K562 (cell line): ENCODE measurements at regions not wholly inside any gene's neighbourhood (a gene's known extent, or its start where the extent isn't known, plus 50 kb on each side); places are given as distances from the start of the nearest gene placed in this dataset.

ENCODE experiments used
- ATAC-seq: fragments of 200-7000 bp; cut with Tn5 transposase; 3 replicates; pipeline ENCODE4 v1.9.1; 2020; ENCODE audit warnings: moderate library complexity
- BruUV-seq: library from RNA; stranded (reverse); fragments of 400-500 nt; replicated peaks from 2 replicates; lab custom pipeline; 2021; lab: Mats Ljungman, UMichigan
- CTCF ChIA-PET: fragments of 300-600 bp; formaldehyde crosslinking; extraction: SDS; loops from one replicate; lab custom pipeline; 2021; ENCODE audit warnings: low intra/inter-chr PET ratio; lab: Yijun Ruan, JAX
- POLR2A ChIA-PET: fragments of 300-600, 350-650 bp; sonication (Branson Sonifier 250); formaldehyde crosslinking; extraction: SDS; loops from one replicate; lab custom pipeline; 2021; ENCODE audit warnings: antibody characterized with exemption, inconsistent platforms; lab: Yijun Ruan, JAX
- DNase-seq, 4 experiments: peaks; one replicate each; pipeline versions ENCODE4 v3.0.0 to v3.0.0-alpha.2; 2011 to 2018; ENCODE audit warnings: low spot score in 3 of 4, mixed read lengths in 3 of 4; ENCODE audit errors: extremely low read depth in 1 of 4
- FAIRE-seq: peaks from 2 replicates; lab custom pipeline; 2011; peaks lifted over from hg19 to GRCh38; lab: Jason Lieb, UNC
- H2AFZ ChIP-seq: 2 replicates; pipeline ENCODE4 v1.6.0; 2011; ENCODE audit warnings: low read depth, low read length, control low read depth, inconsistent platforms
- H3K27ac ChIP-seq: fragments of 200-600 bp; 3 replicates; pipeline ENCODE4 v1.8.0; 2011; ENCODE audit warnings: low read depth, mild to moderate bottlenecking, control low read depth, inconsistent platforms, low read length, moderate library complexity, mixed read lengths; ENCODE audit errors: extremely low read depth
- H3K27me3 ChIP-seq, 2 experiments: fragments of 300-600 bp in 1 of 2; 2 replicates in 1 of 2; 3 replicates in 1 of 2; pipeline versions ENCODE4 v1.6.0 to v1.8.0; 2011; ENCODE audit warnings: inconsistent platforms in 2 of 2, low read length in 2 of 2, mild to moderate bottlenecking in 1 of 2, mixed read lengths in 1 of 2, moderate library complexity in 1 of 2; ENCODE audit not compliant: control insufficient read depth in 2 of 2, insufficient read depth in 2 of 2
- H3K36me3 ChIP-seq: fragments of 300-600 bp; 3 replicates; pipeline ENCODE4 v1.8.0; 2011; ENCODE audit warnings: mild to moderate bottlenecking, low read length, inconsistent platforms; ENCODE audit not compliant: control insufficient read depth, insufficient read depth
- H3K4me1 ChIP-seq, 2 experiments: fragments of 200-600 bp in 1 of 2; replicated peaks in 1 of 2; 2 replicates in 1 of 2; 3 replicates in 1 of 2; pipeline versions ENCODE4 v1.5.1 to v1.8.0; 2011; ENCODE audit warnings: inconsistent platforms in 2 of 2, low read length in 2 of 2, mild to moderate bottlenecking in 1 of 2, mixed read lengths in 1 of 2, moderate library complexity in 1 of 2; ENCODE audit not compliant: control insufficient read depth in 2 of 2, insufficient read depth in 2 of 2
- H3K4me2 ChIP-seq: 2 replicates; pipeline ENCODE4 v1.6.1; 2011; ENCODE audit warnings: low read length, control low read depth, inconsistent platforms, mixed read lengths; ENCODE audit not compliant: insufficient read depth
- H3K4me3 ChIP-seq: fragments of 200-600 bp; sonication (generic), shearing (Covaris generic); 2 replicates; pipeline ENCODE4 v1.5.1; 2016; ENCODE audit warnings: control low read depth, inconsistent platforms
- H3K79me2 ChIP-seq: fragments of 200-600 bp; 3 replicates; pipeline ENCODE4 v1.8.0; 2011; ENCODE audit warnings: low read length, inconsistent platforms; ENCODE audit not compliant: control insufficient read depth, insufficient read depth
- H3K9ac ChIP-seq, 2 experiments: 2 replicates each; pipeline versions ENCODE4 v1.6.0 to v1.6.1; 2011; ENCODE audit warnings: low read depth in 2 of 2, low read length in 2 of 2, control low read depth in 1 of 2, inconsistent platforms in 1 of 2, mild to moderate bottlenecking in 1 of 2, mixed read lengths in 1 of 2; ENCODE audit not compliant: insufficient read depth in 1 of 2
- H3K9me1 ChIP-seq: one replicate; pipeline ENCODE4 v1.6.0; 2011; ENCODE audit warnings: inconsistent platforms, mild to moderate bottlenecking, low read length, moderate library complexity; ENCODE audit not compliant: control insufficient read depth, insufficient read depth
- H3K9me3 ChIP-seq: replicated peaks from 2 replicates; pipeline ENCODE4 v1.5.1; 2011; ENCODE audit warnings: low read depth, low read length, inconsistent platforms; ENCODE audit not compliant: control insufficient read depth, insufficient read depth
- H4K20me1 ChIP-seq: replicated peaks from 2 replicates; pipeline ENCODE4 v1.6.1; 2011; ENCODE audit warnings: low read length, inconsistent platforms, mixed read lengths; ENCODE audit not compliant: control insufficient read depth, insufficient read depth
- AFF4 ChIP-seq: sonication (generic); formaldehyde crosslinking; IDR thresholded peaks from 2 replicates; pipeline ENCODE4 v1.8.0; 2023; ENCODE audit warnings: mild to moderate bottlenecking, missing genetic modification reagents
- DACH1 ChIP-seq: fragments of 450-650 bp; IDR thresholded peaks from 2 replicates; pipeline ENCODE4 v1.6.1; 2018; ENCODE audit not compliant: partially characterized antibody
- E2F3 ChIP-seq: fragments of 250-450 bp; sonication (Bioruptor Pico); IDR thresholded peaks from 2 replicates; pipeline ENCODE4 v1.4.0; 2020; ENCODE audit warnings: mild to moderate bottlenecking
- HDAC3 ChIP-seq: fragments of 450-650 bp; IDR thresholded peaks from 2 replicates; pipeline ENCODE4 v1.6.1; 2018; ENCODE audit warnings: borderline replicate concordance, mild to moderate bottlenecking, moderate library complexity; ENCODE audit not compliant: partially characterized antibody
- POLR2A ChIP-seq: fragments of 450-650 bp; conservative IDR thresholded peaks from 2 replicates; pipeline ENCODE4 v1.6.1; 2016
- SPI1 ChIP-seq: IDR thresholded peaks from 2 replicates; pipeline ENCODE4 v1.6.1; 2011; ENCODE audit warnings: low read depth, low read length, control low read depth, borderline replicate concordance
- STAG1 ChIP-seq: sonication (generic); formaldehyde crosslinking; IDR thresholded peaks from 2 replicates; pipeline ENCODE4 v1.5.0; 2020; ENCODE audit warnings: missing genetic modification reagents, borderline replicate concordance
- TCF7 ChIP-seq: sonication (generic); IDR thresholded peaks from 2 replicates; pipeline ENCODE4 v1.6.1; 2016; ENCODE audit warnings: antibody characterized with exemption, borderline replicate concordance
- ZFP91 ChIP-seq: sonication (generic); formaldehyde crosslinking; IDR thresholded peaks from 2 replicates; pipeline ENCODE4 v1.8.0; 2022; ENCODE audit warnings: mild to moderate bottlenecking, missing genetic modification reagents
- WGBS: fragments of 100-300 bp; shearing (Covaris generic); methylation state at CpG from one replicate; pipeline ENCODE4 v1.1.6; 2016; ENCODE audit warnings: low coverage, mixed read lengths; ENCODE audit not compliant: insufficient coverage; ENCODE audit errors: missing lambda C conversion rate; 5-methylcytosine and 5-hydroxymethylcytosine counted together
- in situ Hi-C: fragments of 300-500 bp; cut with MboI; formaldehyde crosslinking; loops from 4 replicates; pipeline ENCODE4 v1.15.0; 2018; ENCODE audit warnings: inconsistent platforms, mixed read lengths
- intact Hi-C: fragments of 100-400 bp; cut with micrococcal nuclease; formaldehyde crosslinking; loops from 2 replicates; pipeline ENCODE4 v1.14.2; 2022

- Histone ChIP-seq H4K20me1 (no peaks in the 10 kb centered on the region), H3K9me3 (no peaks in the 10 kb centered on the region), H3K4me1 (no peaks in the 10 kb centered on the region), H3K9me1 (no peaks in the 10 kb centered on the region), H3K4me3 (no peak overlapping the region), H3K27ac (no peak overlapping the region), H3K9ac (no peak overlapping the region), H3K27me3 (no peaks in the 10 kb centered on the region), H3K4me2 (no peak overlapping the region), H3K36me3 (no peaks in the 10 kb centered on the region), H2AFZ (no peak overlapping the region), H3K79me2 (no peaks in the 10 kb centered on the region)
- TF ChIP-seq SPI1 (no peak), DACH1 (no peak), HDAC3 (no peak), POLR2A (no peak), TCF7 (no peak), AFF4 (CRISPR knock-in tag) (no peak), STAG1 (no peak), ZFP91 (CRISPR knock-in tag) (no peak), E2F3 (CRISPR knock-in tag) (no peak)
- in situ Hi-C loops (no loop called here), intact Hi-C loops (no loop called here)
- 7% methylated on average over 3 of the region's 3 CpGs for WGBS
- no TSS peak for BruUV-seq
- FAIRE-seq: no peak
- ChIA-PET CTCF (no interaction called here), POLR2A (no interaction called here)
- ATAC-seq: no peak
- DNase-seq: no peak
These were observed 206.5 kb downstream of the SOX11 start for GRCh38 chr2:5898667-5899066.
